H9 (cell line): ENCODE measurements at regions not wholly inside any gene's neighbourhood (a gene's known extent, or its start where the extent isn't known, plus 50 kb on each side); places are given as distances from the start of the nearest gene placed in this dataset.

Source experiments
- DNase-seq: peaks from one replicate; pipeline ENCODE4 v3.0.0-alpha.2; 2017
- H2AFZ ChIP-seq: one replicate; pipeline ENCODE4 v1.6.1; 2013; ENCODE audit warnings: mild to moderate bottlenecking, low read length, control low read depth, moderate library complexity
- H2AK5ac ChIP-seq: 2 replicates; pipeline ENCODE4 v1.6.1; 2013; ENCODE audit warnings: low read length, control low read depth, mixed read lengths; ENCODE audit not compliant: insufficient read length
- H2BK120ac ChIP-seq: one replicate; pipeline ENCODE4 v1.6.1; 2013; ENCODE audit warnings: low read depth, mild to moderate bottlenecking, low read length, control low read depth, inconsistent platforms; ENCODE audit not compliant: poor library complexity, severe bottlenecking
- H2BK12ac ChIP-seq: 2 replicates; pipeline ENCODE4 v1.6.1; 2013; ENCODE audit warnings: low read length, control low read depth, mixed read lengths, low read depth; ENCODE audit not compliant: insufficient read length
- H2BK15ac ChIP-seq: 2 replicates; pipeline ENCODE4 v1.6.1; 2013; ENCODE audit warnings: low read depth, low read length, control low read depth
- H2BK20ac ChIP-seq: one replicate; pipeline ENCODE4 v1.6.1; 2013; ENCODE audit warnings: low read depth, mild to moderate bottlenecking, low read length, control low read depth, inconsistent platforms; ENCODE audit not compliant: poor library complexity, severe bottlenecking
- H2BK5ac ChIP-seq: 2 replicates; pipeline ENCODE4 v1.6.1; 2013; ENCODE audit warnings: low read length, control low read depth, mixed read lengths; ENCODE audit not compliant: insufficient read length
- H3K14ac ChIP-seq: 2 replicates; pipeline ENCODE4 v1.6.1; 2013; ENCODE audit warnings: low read length, control low read depth; ENCODE audit not compliant: insufficient read depth
- H3K18ac ChIP-seq: 2 replicates; pipeline ENCODE4 v1.6.1; 2013; ENCODE audit warnings: low read depth, mild to moderate bottlenecking, mixed read lengths, low read length, control low read depth; ENCODE audit not compliant: insufficient read length
- H3K23ac ChIP-seq: 2 replicates; pipeline ENCODE4 v1.6.1; 2013; ENCODE audit warnings: low read length, control low read depth, mixed read lengths, low read depth; ENCODE audit not compliant: insufficient read length
- H3K23me2 ChIP-seq: 2 replicates; pipeline ENCODE4 v1.6.1; 2013; ENCODE audit warnings: low read depth, mild to moderate bottlenecking, mixed read lengths, low read length, control low read depth; ENCODE audit not compliant: insufficient read length, poor library complexity, severe bottlenecking
- H3K27ac ChIP-seq: 2 replicates; pipeline ENCODE4 v1.5.1; 2013; ENCODE audit warnings: low read length, control low read depth, mixed read lengths, low read depth; ENCODE audit not compliant: insufficient read length
- H3K27me3 ChIP-seq: 2 replicates; pipeline ENCODE4 v1.6.1; 2013; ENCODE audit warnings: low read length, control low read depth, inconsistent platforms; ENCODE audit not compliant: insufficient read depth
- H3K4ac ChIP-seq: 2 replicates; pipeline ENCODE4 v1.6.1; 2013; ENCODE audit warnings: low read depth, mild to moderate bottlenecking, control low read depth, inconsistent platforms, low read length, moderate library complexity
- H3K4me1 ChIP-seq: 2 replicates; pipeline ENCODE4 v1.6.1; 2013; ENCODE audit warnings: low read length, control low read depth, inconsistent platforms; ENCODE audit not compliant: insufficient read depth
- H3K4me2 ChIP-seq: 2 replicates; pipeline ENCODE4 v1.6.1; 2013; ENCODE audit warnings: low read length, control low read depth, mixed read lengths; ENCODE audit not compliant: insufficient read length, insufficient read depth
- H3K56ac ChIP-seq: 2 replicates; pipeline ENCODE4 v1.6.1; 2013; ENCODE audit warnings: low read depth, mild to moderate bottlenecking, mixed read lengths, low read length, control low read depth; ENCODE audit not compliant: insufficient read length
- H3K79me1 ChIP-seq: 2 replicates; pipeline ENCODE4 v1.6.1; 2013; ENCODE audit warnings: low read depth, mild to moderate bottlenecking, moderate library complexity, low read length, control low read depth, inconsistent platforms; ENCODE audit not compliant: insufficient read depth, poor library complexity, severe bottlenecking
- H3K79me2 ChIP-seq: 2 replicates; pipeline ENCODE4 v1.6.1; 2013; ENCODE audit warnings: low read length, control low read depth, inconsistent platforms; ENCODE audit not compliant: insufficient read depth
- H3K9ac ChIP-seq: 2 replicates; pipeline ENCODE4 v1.6.1; 2013; ENCODE audit warnings: low read length, control low read depth, mixed read lengths; ENCODE audit not compliant: insufficient read length; ENCODE audit errors: extremely low read depth
- H3K9me3 ChIP-seq: one replicate; pipeline ENCODE4 v1.6.1; 2013; ENCODE audit warnings: low read depth, low read length, inconsistent platforms; ENCODE audit not compliant: control insufficient read depth
- H3T11ph ChIP-seq: one replicate; pipeline ENCODE4 v1.6.1; 2013; ENCODE audit warnings: mild to moderate bottlenecking, low read length, control low read depth, inconsistent platforms
- H4K20me1 ChIP-seq: one replicate; pipeline ENCODE4 v1.6.1; 2013; ENCODE audit not compliant: control insufficient read depth, insufficient read length, insufficient read depth
- H4K5ac ChIP-seq: 2 replicates; pipeline ENCODE4 v1.6.1; 2013; ENCODE audit warnings: low read depth, mild to moderate bottlenecking, mixed read lengths, low read length, control low read depth; ENCODE audit not compliant: insufficient read length
- H4K8ac ChIP-seq: replicated peaks from 2 replicates; pipeline ENCODE4 v1.6.1; 2013; ENCODE audit warnings: low read length, control low read depth, mixed read lengths, low read depth; ENCODE audit not compliant: insufficient read length
- H4K91ac ChIP-seq: 2 replicates; pipeline ENCODE4 v1.6.1; 2013; ENCODE audit warnings: low read depth, mild to moderate bottlenecking, moderate library complexity, mixed read lengths, low read length, control low read depth; ENCODE audit not compliant: insufficient read length
- H3K27ac Mint-ChIP-seq, 3 experiments: 2 replicates in 2 of 3; 3 replicates in 1 of 3; pipeline ENCODE4 v1.8.0; 2020 to 2021; ENCODE audit warnings: mixed read lengths in 3 of 3, mild to moderate bottlenecking in 1 of 3, moderate library complexity in 1 of 3
- H3K27me3 Mint-ChIP-seq: 2 replicates; pipeline ENCODE4 v1.8.0; 2021; ENCODE audit warnings: low read depth, mild to moderate bottlenecking, moderate library complexity, mixed read lengths
- H3K36me3 Mint-ChIP-seq, 3 experiments: 2 replicates in 2 of 3; 3 replicates in 1 of 3; pipeline ENCODE4 v1.8.0; 2020 to 2021; ENCODE audit warnings: low read depth in 3 of 3, mixed read lengths in 3 of 3; ENCODE audit not compliant: insufficient read depth in 1 of 3
- H3K4me1 Mint-ChIP-seq, 2 experiments: 2 replicates each; pipeline ENCODE4 v1.8.0; 2020; ENCODE audit warnings: mixed read lengths in 2 of 2
- H3K4me3 Mint-ChIP-seq, 2 experiments: 2 replicates in 1 of 2; 3 replicates in 1 of 2; pipeline ENCODE4 v1.8.0; 2020 to 2021; ENCODE audit warnings: mild to moderate bottlenecking in 2 of 2, mixed read lengths in 2 of 2, moderate library complexity in 1 of 2
- H3K9me3 Mint-ChIP-seq, 2 experiments: 2 replicates in 1 of 2; 3 replicates in 1 of 2; pipeline ENCODE4 v1.8.0; 2020; ENCODE audit warnings: mild to moderate bottlenecking in 2 of 2, mixed read lengths in 2 of 2, moderate library complexity in 1 of 2
- WGBS: extraction: QIAGEN DNeasy Blood & Tissue Kit; methylation state at CpG from one replicate; pipeline ENCODE4 v1.1.7; 2013; ENCODE audit warnings: missing lambda C conversion rate, low lambda C conversion rate, mixed read lengths; ENCODE audit not compliant: insufficient read length; ENCODE audit errors: extremely low coverage; 5-methylcytosine and 5-hydroxymethylcytosine counted together
- TF ChIP-seq, protein P1 (sequence below): fragments of 200-600 bp; sonication (generic); conservative IDR thresholded peaks from 3 replicates; pipeline ENCODE4 v1.8.0; 2021; ENCODE audit warnings: antibody characterized with exemption, mild to moderate bottlenecking

DNA sequence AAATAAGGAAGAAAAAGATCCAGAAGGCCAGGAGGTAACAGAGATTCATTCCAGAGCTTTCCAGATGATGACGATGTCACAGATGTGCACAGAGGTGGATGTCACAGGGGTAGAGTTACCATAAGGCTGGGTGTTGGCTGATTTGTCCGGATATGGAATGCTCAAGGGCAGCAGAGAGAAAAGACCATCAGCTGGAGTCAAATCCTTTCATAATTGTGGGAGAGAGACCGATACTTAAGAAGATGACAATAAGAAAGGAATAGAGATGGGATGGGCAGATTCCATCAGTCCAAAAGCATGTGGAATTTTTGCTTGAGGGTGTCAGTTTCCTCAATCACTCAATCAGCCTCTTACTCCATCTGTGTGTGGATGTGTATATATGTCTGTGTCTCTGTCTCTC, 150.4 kb downstream of the CENPC start:
- H4K5ac ChIP-seq, result no peak overlapping the region
- no peak overlapping the region for H2BK120ac ChIP-seq
- Mint-ChIP-seq H3K4me3 (no peak overlapping the region), H3K27ac (no peak overlapping the region), H3K4me1 (peaks cover 0 to under 1% of the 10 kb centered on the region in 2 experiments; a peak in 1 of 4 replicates), H3K9me3 (no peaks in the 10 kb centered on the region), H3K27me3 (no peaks in the 10 kb centered on the region), H3K36me3 (no peaks in the 10 kb centered on the region)
- no peaks in the 10 kb centered on the region for H3K79me2 ChIP-seq
- H4K20me1 ChIP-seq, result no peaks in the 10 kb centered on the region
- no peaks in the 10 kb centered on the region for H3K27me3 ChIP-seq
- H3K23me2 ChIP-seq, result no peaks in the 10 kb centered on the region
- H3K27ac ChIP-seq, result no peak overlapping the region
- H2BK20ac ChIP-seq, result no peak overlapping the region
- no peak overlapping the region for H3K4ac ChIP-seq
- H3K23ac ChIP-seq, result no peak overlapping the region
- no peaks in the 10 kb centered on the region for H3K4me1 ChIP-seq
- H4K91ac ChIP-seq, result no peak overlapping the region
- no peak overlapping the region for H2AK5ac ChIP-seq
- H3K14ac ChIP-seq, result no peak overlapping the region
- H3K79me1 ChIP-seq, result no peaks in the 10 kb centered on the region
- H3K9ac ChIP-seq, result no peak overlapping the region
- H2BK12ac ChIP-seq, result no peak overlapping the region
- no peak overlapping the region for H3K56ac ChIP-seq
- TF ChIP-seq, protein P1, sequence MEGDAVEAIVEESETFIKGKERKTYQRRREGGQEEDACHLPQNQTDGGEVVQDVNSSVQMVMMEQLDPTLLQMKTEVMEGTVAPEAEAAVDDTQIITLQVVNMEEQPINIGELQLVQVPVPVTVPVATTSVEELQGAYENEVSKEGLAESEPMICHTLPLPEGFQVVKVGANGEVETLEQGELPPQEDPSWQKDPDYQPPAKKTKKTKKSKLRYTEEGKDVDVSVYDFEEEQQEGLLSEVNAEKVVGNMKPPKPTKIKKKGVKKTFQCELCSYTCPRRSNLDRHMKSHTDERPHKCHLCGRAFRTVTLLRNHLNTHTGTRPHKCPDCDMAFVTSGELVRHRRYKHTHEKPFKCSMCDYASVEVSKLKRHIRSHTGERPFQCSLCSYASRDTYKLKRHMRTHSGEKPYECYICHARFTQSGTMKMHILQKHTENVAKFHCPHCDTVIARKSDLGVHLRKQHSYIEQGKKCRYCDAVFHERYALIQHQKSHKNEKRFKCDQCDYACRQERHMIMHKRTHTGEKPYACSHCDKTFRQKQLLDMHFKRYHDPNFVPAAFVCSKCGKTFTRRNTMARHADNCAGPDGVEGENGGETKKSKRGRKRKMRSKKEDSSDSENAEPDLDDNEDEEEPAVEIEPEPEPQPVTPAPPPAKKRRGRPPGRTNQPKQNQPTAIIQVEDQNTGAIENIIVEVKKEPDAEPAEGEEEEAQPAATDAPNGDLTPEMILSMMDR, result no peak
- no peak for DNase-seq
- WGBS, result no CpG with 5 or more reads among the region's 3 CpGs
- H3T11ph ChIP-seq, result no peak overlapping the region
- no peak overlapping the region for H4K8ac ChIP-seq
- H2BK5ac ChIP-seq, result no peak overlapping the region
- no peaks in the 10 kb centered on the region for H3K9me3 ChIP-seq
- H2AFZ ChIP-seq, result no peak overlapping the region
- no peak overlapping the region for H3K4me2 ChIP-seq
- no peak overlapping the region for H3K18ac ChIP-seq
- no peak overlapping the region for H2BK15ac ChIP-seq
